Fibroblast of skin of left biceps (primary cell): ENCODE measurements at regions not wholly inside any gene's neighbourhood (a gene's known extent, or its start where the extent isn't known, plus 50 kb on each side); places are given as distances from the start of the nearest gene placed in this dataset.
A peak's percentile ranks its signal among the peaks of the same experiment; 100 is the strongest.
"Not testable (repeated sequence)": the region's sequence is repeated elsewhere in the genome, so short reads cannot be mapped to it uniquely, and the experiment has no call there.

ENCODE experiments used
- DNase-seq, 2 experiments: peaks; one replicate each; pipeline ENCODE4 v3.0.0-alpha.2; 2013; ENCODE audit warnings: low read depth in 2 of 2

DNA sequence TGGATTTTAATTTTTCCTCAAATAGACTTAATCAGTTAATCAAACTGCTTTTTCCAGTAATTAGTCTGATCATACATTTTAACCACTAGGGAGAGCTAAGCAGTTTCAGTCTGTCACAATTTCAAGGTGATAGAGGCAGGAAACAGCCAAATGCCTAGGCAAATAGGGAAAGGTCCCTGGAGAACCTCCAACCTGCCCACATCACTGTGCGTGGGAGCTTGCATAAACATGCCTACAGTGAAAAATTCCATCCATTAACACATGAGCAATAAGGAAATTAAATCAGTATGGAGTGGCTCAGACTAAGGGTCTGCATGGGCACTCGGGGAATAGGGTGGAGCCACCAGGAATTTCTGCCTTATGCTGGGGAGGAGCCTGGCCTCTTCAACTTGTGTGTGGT lies 74.6 kb downstream of the AASDHPPT start:
- peak; percentile 8 to 23 for DNase-seq

DNA sequence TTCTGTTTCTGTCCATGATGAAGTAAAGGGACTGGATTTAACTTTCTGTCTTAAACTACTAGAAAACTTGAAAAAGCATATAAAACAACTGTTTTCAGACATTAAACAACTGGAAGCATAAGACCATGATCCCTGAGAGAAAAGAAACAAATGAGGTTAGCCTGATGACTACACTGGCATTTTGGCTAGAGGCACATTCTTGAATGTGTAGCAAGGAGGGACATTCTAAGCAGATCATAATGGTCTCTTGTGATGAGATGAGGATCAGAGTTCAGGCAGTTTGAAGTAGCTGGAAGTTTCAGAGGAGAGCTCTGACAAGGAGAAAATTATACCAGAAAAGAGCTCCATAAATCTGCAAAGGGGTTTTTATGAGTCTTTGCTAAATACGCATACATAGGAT lies 75.4 kb downstream of the AASDHPPT start:
- no peak for DNase-seq

GRCh38 chr11:106156290-106156937 lies 79.0 kb downstream of the AASDHPPT start:
- DNase-seq, result peak; percentile 37 to 41

- DNase-seq, result no peak
Observed at GRCh38 chr11:106158406-106158805, 80.9 kb downstream of the AASDHPPT start.

DNA sequence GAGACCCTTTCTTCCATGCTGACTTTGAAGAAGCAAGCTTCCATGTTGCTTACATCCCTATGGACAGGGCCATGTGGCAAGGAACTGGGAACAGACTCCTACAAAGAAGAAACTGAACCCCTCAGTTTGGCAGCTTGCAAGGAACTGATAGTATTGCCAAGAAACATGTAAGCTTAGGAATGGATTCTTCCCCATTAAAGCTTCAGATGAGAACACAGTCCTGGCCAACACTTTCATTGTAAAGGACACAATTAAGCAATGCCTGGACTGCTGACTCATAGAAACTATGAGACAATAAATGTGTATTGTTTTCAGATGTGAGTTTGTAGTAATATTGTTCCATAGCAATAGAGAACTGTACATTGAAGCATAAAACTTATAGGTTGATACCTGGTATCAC lies 82.4 kb downstream of the AASDHPPT start:
- peak; percentile 18 to 30 for DNase-seq

- no peak for DNase-seq
Observed at GRCh38 chr11:106160494-106160893, 83.0 kb downstream of the AASDHPPT start.

DNA sequence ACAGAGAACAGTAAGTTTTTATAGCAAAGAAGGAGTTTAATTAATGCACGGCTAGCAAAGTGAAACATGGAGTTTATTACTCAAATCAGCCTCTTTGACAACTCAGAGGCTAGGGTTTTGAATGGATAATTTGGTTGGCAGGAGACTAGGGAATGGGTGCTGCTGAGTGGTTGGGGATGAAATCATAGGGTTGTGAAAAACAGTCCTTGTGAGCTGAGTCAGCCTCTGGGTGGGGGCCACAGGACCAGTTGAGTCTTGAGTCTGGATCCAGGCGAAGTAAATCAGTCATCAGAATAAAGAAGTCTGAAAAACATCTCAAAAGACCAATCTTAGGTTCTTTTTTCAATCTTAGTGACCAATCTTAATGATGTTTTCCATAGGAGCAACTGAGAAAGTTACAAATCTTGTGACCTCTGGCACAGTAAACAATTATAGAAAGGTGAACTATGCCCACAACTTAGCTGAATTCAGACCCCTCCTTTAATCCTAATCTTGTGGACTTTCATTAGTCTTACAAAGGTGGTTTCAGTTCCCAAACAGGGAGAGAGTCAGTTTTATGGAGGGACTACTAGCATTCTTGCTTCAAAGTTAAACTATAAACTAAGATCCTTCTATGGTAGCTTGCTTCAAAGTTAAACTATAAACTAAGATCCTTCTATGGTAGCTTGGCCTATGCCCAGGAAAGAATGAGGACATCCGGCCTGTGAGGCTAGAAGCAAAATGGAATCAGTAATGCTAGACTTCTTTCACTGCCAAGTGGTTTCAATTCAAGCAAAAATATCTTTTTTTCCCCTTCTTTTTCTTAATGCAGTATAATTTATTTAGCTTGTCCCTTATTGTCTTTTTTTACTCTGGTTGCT lies 84.5 kb downstream of the AASDHPPT start:
- no peak for DNase-seq

GRCh38 chr11:106167085-106167484 lies 89.6 kb downstream of the AASDHPPT start:
- DNase-seq, result no peak

GRCh38 chr11:106172386-106172991 lies 95.0 kb downstream of the AASDHPPT start:
- DNase-seq, result no peak

- DNase-seq, result no peak
Observed at GRCh38 chr11:106173291-106173690, 95.8 kb downstream of the AASDHPPT start.

- not testable (repeated sequence) for DNase-seq
Observed at GRCh38 chr11:106174003-106174402, 96.5 kb downstream of the AASDHPPT start.

DNA sequence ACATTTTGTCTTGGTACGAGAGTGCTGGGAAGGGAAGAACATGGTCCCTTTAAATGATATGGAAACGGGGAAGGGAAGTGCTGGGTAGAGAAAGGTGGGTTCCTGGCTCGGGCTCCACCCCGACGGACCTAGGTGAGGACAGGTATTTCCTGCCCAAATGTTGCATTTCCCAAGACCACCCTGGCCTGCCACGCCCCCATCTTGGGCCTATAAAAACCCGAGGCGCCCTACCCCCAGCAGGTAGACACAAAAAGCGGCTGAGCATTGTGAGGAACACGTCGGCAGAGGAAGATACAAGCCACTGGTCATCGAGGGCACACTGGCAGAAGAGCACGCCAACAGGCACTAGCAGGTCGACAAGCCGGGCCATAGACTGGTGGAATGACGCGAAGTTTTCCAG lies 99.4 kb downstream of the AASDHPPT start:
- DNase-seq, result no peak

GRCh38 chr11:106177311-106177710 lies 99.8 kb downstream of the AASDHPPT start:
- no peak for DNase-seq

GRCh38 chr11:106178361-106178760 lies 100.9 kb downstream of the AASDHPPT start:
- no peak for DNase-seq

DNA sequence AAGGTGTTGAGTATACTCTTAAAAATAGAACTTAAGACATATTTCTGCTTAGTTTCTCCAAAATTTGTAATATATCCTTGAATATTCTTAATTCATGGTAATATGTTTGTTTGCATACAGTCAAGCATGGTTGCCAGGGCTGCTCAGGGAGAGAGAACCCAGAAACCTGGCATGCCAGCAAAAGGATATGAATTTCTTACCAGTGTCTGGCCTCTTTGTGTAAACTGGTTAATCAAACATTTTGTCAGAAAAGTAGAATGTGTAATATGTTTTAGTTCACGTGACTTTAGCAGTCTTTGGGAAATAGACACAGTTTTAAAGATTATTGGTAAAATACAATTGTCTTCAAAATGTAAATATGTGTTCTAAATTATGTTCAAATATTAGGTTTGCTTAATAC lies 101.6 kb downstream of the AASDHPPT start:
- DNase-seq, result no peak

DNA sequence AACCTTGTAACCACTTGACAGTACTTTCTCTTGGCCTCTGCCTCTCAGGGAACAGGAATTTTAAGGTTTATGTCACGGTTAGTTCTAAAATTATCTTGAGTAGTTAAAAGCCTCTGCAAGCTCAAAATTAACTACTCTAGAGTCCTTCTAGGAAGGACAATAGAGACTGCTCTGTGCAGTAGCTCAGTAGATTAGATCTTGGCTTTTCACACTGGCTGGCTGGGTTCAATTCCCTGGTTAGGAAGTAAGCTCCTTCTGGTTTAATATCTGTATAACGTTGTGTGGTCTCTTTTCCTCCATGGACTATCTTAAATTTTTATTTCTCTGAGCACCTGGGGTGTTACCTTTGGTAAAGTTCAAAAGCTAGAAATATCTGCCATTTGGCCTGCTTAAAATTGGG lies 109.2 kb downstream of the AASDHPPT start:
- no peak for DNase-seq

GRCh38 chr11:106187860-106188456 lies 110.5 kb downstream of the AASDHPPT start:
- no peak for DNase-seq

GRCh38 chr11:106193956-106194355 lies 116.5 kb downstream of the AASDHPPT start:
- DNase-seq, result no peak

- no peak for DNase-seq
Observed at GRCh38 chr11:106197438-106197837, 120.0 kb downstream of the AASDHPPT start.

DNA sequence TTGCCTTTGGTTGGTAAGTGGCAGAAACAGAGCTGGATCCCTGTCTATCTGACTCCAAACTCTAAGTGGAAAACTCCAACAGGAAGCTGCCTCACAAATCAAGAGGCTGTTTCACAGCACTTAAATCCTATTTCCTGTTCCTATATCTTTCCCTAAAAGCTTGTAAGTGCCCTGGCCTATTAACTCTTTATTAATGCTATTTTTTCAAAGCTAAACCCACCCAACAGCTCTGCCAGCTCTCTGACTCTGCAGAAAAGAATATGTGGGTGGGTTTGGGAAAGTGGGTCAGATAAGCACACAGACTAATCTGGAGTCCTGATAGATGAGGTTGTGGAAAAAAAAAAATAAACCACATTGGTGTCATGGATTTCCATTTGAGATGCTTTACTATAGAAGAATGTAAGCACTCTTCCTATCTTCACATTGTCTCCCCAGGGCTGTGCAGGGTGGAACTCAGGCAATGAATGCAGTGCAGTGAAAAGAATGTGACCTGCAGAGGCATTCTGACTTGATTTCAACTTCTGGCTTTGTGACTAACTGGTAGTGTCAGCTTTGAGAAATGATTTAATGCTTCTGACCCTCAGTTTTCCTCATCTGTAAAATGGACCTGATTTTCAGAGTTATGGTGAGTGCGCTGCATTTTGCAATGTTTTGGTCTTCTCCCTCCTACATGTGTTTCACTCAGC lies 125.6 kb downstream of the AASDHPPT start:
- no peak for DNase-seq

GRCh38 chr11:106208760-106209159 lies 131.3 kb downstream of the AASDHPPT start:
- DNase-seq, result no peak

GRCh38 chr11:106212081-106212480 lies 134.6 kb downstream of the AASDHPPT start:
- DNase-seq, result no peak
